A549 (cell line): ENCODE measurements at regions not wholly inside any gene's neighbourhood (a gene's known extent, or its start where the extent isn't known, plus 50 kb on each side); places are given as distances from the start of the nearest gene placed in this dataset.

Source experiments
- ATAC-seq, 2 experiments: fragments of 200-7000 bp in 1 of 2; fragments of >200 bp in 1 of 2; cut with Nextera tagmentation in 1 of 2; cut with Tn5 transposase in 1 of 2; 3 replicates each; pipeline versions ENCODE4 v1.8.0 to v1.9.1; 2018 to 2020; ENCODE audit warnings: mild to moderate bottlenecking in 1 of 2, moderate library complexity in 1 of 2
- CTCF ChIA-PET: fragments of 300-600 bp; sonication (Branson Sonifier 250); formaldehyde crosslinking; extraction: SDS; loops from one replicate; lab custom pipeline; 2021; ENCODE audit warnings: antibody characterized with exemption, inconsistent platforms; lab: Yijun Ruan, JAX
- POLR2A ChIA-PET: fragments of 350-600 bp; formaldehyde crosslinking; extraction: SDS; loops from one replicate; lab custom pipeline; 2021; ENCODE audit warnings: antibody characterized with exemption, inconsistent platforms; lab: Yijun Ruan, JAX
- DNase-seq, 2 experiments: peaks; one replicate each; pipeline versions ENCODE4 v3.0.0 to v3.0.0-alpha.2; 2011 to 2016; ENCODE audit warnings: low read depth in 1 of 2, low spot score in 1 of 2
- FAIRE-seq: peaks from 2 replicates; lab custom pipeline; 2011; peaks lifted over from hg19 to GRCh38; lab: Jason Lieb, UNC
- H3K27ac ChIP-seq, 2 experiments: fragments of >200 bp; sonication (Bioruptor Twin); formaldehyde crosslinking; 3 replicates each; pipeline ENCODE4 v1.5.1; 2016 to 2017
- H3K4me1 ChIP-seq: fragments of >200 bp; sonication (Bioruptor Twin); formaldehyde crosslinking; 3 replicates; pipeline ENCODE4 v1.6.1; 2016
- H3K4me2 ChIP-seq: fragments of >200 bp; sonication (Bioruptor Twin); formaldehyde crosslinking; 3 replicates; pipeline ENCODE4 v1.6.1; 2016
- H3K4me3 ChIP-seq: fragments of >200 bp; sonication (Bioruptor Twin); formaldehyde crosslinking; 3 replicates; pipeline ENCODE4 v1.5.1; 2016
- H3K9me3 ChIP-seq: fragments of >200 bp; sonication (Bioruptor Twin); formaldehyde crosslinking; 3 replicates; pipeline ENCODE4 v1.6.1; 2016
- BHLHE40 ChIP-seq: IDR thresholded peaks from 2 replicates; pipeline ENCODE4 v1.6.1; 2012; ENCODE audit warnings: low read depth, low read length, inconsistent platforms
- CBX2 ChIP-seq: fragments of 200-600 bp; sonication (generic); IDR thresholded peaks from 2 replicates; pipeline ENCODE4 v1.6.1; 2016; ENCODE audit warnings: low read depth, mild to moderate bottlenecking, borderline replicate concordance
- CEBPB ChIP-seq, 2 experiments: fragments of >200 bp in 1 of 2; sonication (Bioruptor Twin) in 1 of 2; formaldehyde crosslinking in 1 of 2; IDR thresholded peaks; 2 replicates each; pipeline ENCODE4 v1.6.1; 2012 to 2016
- EHMT2 ChIP-seq: fragments of 200-600 bp; sonication (generic); IDR thresholded peaks from 2 replicates; pipeline ENCODE4 v1.6.1; 2016; ENCODE audit warnings: antibody characterized with exemption, low read depth, mild to moderate bottlenecking, moderate library complexity
- EP300 ChIP-seq, 2 experiments: fragments of >200 bp; sonication (Bioruptor Twin); formaldehyde crosslinking; IDR thresholded peaks; 2 replicates in 1 of 2; 3 replicates in 1 of 2; pipeline ENCODE4 v1.6.1; 2016 to 2017
- FOSB ChIP-seq: fragments of 250-450 bp; sonication (Bioruptor Pico); IDR thresholded peaks from 2 replicates; pipeline ENCODE4 v1.5.0; 2020; ENCODE audit warnings: mild to moderate bottlenecking, moderate library complexity
- FOSL2 ChIP-seq, 2 experiments: fragments of 450-650 bp in 1 of 2; fragments of >200 bp in 1 of 2; sonication (Bioruptor Twin) in 1 of 2; formaldehyde crosslinking; IDR thresholded peaks; 2 replicates each; pipeline versions ENCODE4 v1.5.0 to v1.6.1; 2016 to 2020; ENCODE audit warnings: mild to moderate bottlenecking in 1 of 2, moderate library complexity in 1 of 2
- FOXS1 ChIP-seq: fragments of 250-450 bp; sonication (Bioruptor Pico); IDR thresholded peaks from 2 replicates; pipeline ENCODE4 v1.5.0; 2020; ENCODE audit warnings: mild to moderate bottlenecking, moderate library complexity
- GATA3 ChIP-seq: IDR thresholded peaks from 2 replicates; pipeline ENCODE4 v1.6.1; 2012; ENCODE audit warnings: borderline replicate concordance
- HOXB13 ChIP-seq: fragments of 250-450 bp; sonication (Bioruptor Pico); IDR thresholded peaks from 2 replicates; pipeline ENCODE4 v1.5.0; 2020; ENCODE audit warnings: low read depth, mild to moderate bottlenecking, moderate library complexity
- HOXB5 ChIP-seq: fragments of 250-450 bp; sonication (Bioruptor Pico); IDR thresholded peaks from 2 replicates; pipeline ENCODE4 v1.5.0; 2020; ENCODE audit warnings: mild to moderate bottlenecking, moderate library complexity
- JUN ChIP-seq, 2 experiments: fragments of >200 bp; sonication (Bioruptor Twin); formaldehyde crosslinking; IDR thresholded peaks; 2 replicates in 1 of 2; 3 replicates in 1 of 2; pipeline ENCODE4 v1.6.1; 2016 to 2017
- JUNB ChIP-seq: fragments of >200 bp; sonication (Bioruptor Twin); formaldehyde crosslinking; IDR thresholded peaks from 2 replicates; pipeline ENCODE4 v1.6.1; 2016
- KDM1A ChIP-seq: fragments of 200-600 bp; sonication (generic); IDR thresholded peaks from 2 replicates; pipeline ENCODE4 v1.6.1; 2016; ENCODE audit warnings: low read depth, mild to moderate bottlenecking
- MAZ ChIP-seq: fragments of 150-350 bp; IDR thresholded peaks from 2 replicates; pipeline ENCODE4 v1.6.1; 2014; ENCODE audit warnings: antibody characterized with exemption, low read depth, low read length, borderline replicate concordance
- MYC ChIP-seq: IDR thresholded peaks from 2 replicates; pipeline ENCODE4 v1.6.1; 2012; ENCODE audit warnings: mild to moderate bottlenecking, inconsistent platforms, low read length, improper control_type of control experiment, borderline replicate concordance
- NR3C1 ChIP-seq: fragments of >200 bp; sonication (Bioruptor Twin); formaldehyde crosslinking; IDR thresholded peaks from 3 replicates; pipeline ENCODE4 v1.6.1; 2017
- PHF8 ChIP-seq: fragments of 200-600 bp; sonication (generic); IDR thresholded peaks from 2 replicates; pipeline ENCODE4 v1.6.1; 2016; ENCODE audit warnings: low read depth, mild to moderate bottlenecking, antibody characterized with exemption, moderate library complexity, borderline replicate concordance
- POLR2A ChIP-seq: IDR thresholded peaks from 2 replicates; pipeline ENCODE4 v1.6.1; 2012; ENCODE audit warnings: mild to moderate bottlenecking, low read length
- RAD21 ChIP-seq, 2 experiments: fragments of >200 bp in 1 of 2; sonication (Bioruptor Twin) in 1 of 2; formaldehyde crosslinking in 1 of 2; IDR thresholded peaks in 1 of 2; conservative IDR thresholded peaks in 1 of 2; 2 replicates in 1 of 2; 3 replicates in 1 of 2; pipeline ENCODE4 v1.6.1; 2012 to 2018; ENCODE audit warnings: inconsistent platforms in 1 of 2
- RARB ChIP-seq: fragments of 250-450 bp; sonication (Bioruptor Pico); IDR thresholded peaks from 2 replicates; pipeline ENCODE4 v1.8.0; 2021; ENCODE audit warnings: mild to moderate bottlenecking, moderate library complexity
- RCOR1 ChIP-seq: fragments of 150-350 bp; IDR thresholded peaks from 2 replicates; pipeline ENCODE4 v1.6.1; 2014; ENCODE audit warnings: antibody characterized with exemption, low read length, low read depth
- RFX5 ChIP-seq: fragments of 450-650 bp; IDR thresholded peaks from 2 replicates; pipeline ENCODE4 v1.7.1; 2014; ENCODE audit warnings: antibody characterized with exemption, mild to moderate bottlenecking, moderate library complexity
- RNF2 ChIP-seq: fragments of 200-600 bp; sonication (generic); IDR thresholded peaks from 2 replicates; pipeline ENCODE4 v1.6.1; 2016; ENCODE audit warnings: low read depth, mild to moderate bottlenecking, antibody characterized with exemption, moderate library complexity, borderline replicate concordance
- SMC3 ChIP-seq: fragments of >200 bp; sonication (Bioruptor Twin); formaldehyde crosslinking; IDR thresholded peaks from 3 replicates; pipeline ENCODE4 v1.6.1; 2018; ENCODE audit warnings: inconsistent platforms
- TFCP2L1 ChIP-seq: fragments of 250-450 bp; sonication (Bioruptor Pico); IDR thresholded peaks from 2 replicates; pipeline ENCODE4 v1.5.0; 2021; ENCODE audit warnings: mild to moderate bottlenecking
- TP53 ChIP-seq: fragments of 250-450 bp; sonication (Bioruptor Pico); IDR thresholded peaks from 2 replicates; pipeline ENCODE4 v1.5.0; 2021; ENCODE audit warnings: mild to moderate bottlenecking, moderate library complexity
- ZC3H11A ChIP-seq: fragments of 450-650 bp; IDR thresholded peaks from 2 replicates; pipeline ENCODE4 v1.6.1; 2014; ENCODE audit warnings: antibody characterized with exemption, mild to moderate bottlenecking
- ZFP36 ChIP-seq: fragments of 450-650 bp; IDR thresholded peaks from 2 replicates; pipeline ENCODE4 v1.6.1; 2014; ENCODE audit warnings: borderline replicate concordance; ENCODE audit not compliant: partially characterized antibody
- ZNF302 ChIP-seq: fragments of 250-450 bp; sonication (Bioruptor Pico); IDR thresholded peaks from 2 replicates; pipeline ENCODE4 v1.9.0; 2021; ENCODE audit warnings: inconsistent platforms, mild to moderate bottlenecking, moderate library complexity
- WGBS: methylation state at CpG from one replicate; pipeline ENCODE4 v1.1.6; 2017; ENCODE audit errors: missing lambda C conversion rate; 5-methylcytosine and 5-hydroxymethylcytosine counted together
- TF ChIP-seq, protein P1 (sequence below): fragments of >200 bp; sonication (Bioruptor Twin); formaldehyde crosslinking; IDR thresholded peaks from 2 replicates; pipeline ENCODE4 v1.6.1; 2016
- TF ChIP-seq, protein P2 (sequence below): fragments of 250-450 bp; sonication (Bioruptor Pico); IDR thresholded peaks from 2 replicates; pipeline ENCODE4 v1.5.0; 2021; ENCODE audit warnings: mild to moderate bottlenecking, moderate library complexity, borderline replicate concordance
- TF ChIP-seq, protein P3 (sequence below): IDR thresholded peaks from 2 replicates; pipeline ENCODE4 v1.6.1; 2012; ENCODE audit warnings: low read depth, borderline replicate concordance
- TF ChIP-seq, protein P4 (sequence below): fragments of 150-350 bp; IDR thresholded peaks from 2 replicates; pipeline ENCODE4 v1.6.1; 2014; ENCODE audit warnings: low read depth, mild to moderate bottlenecking, low read length
- TF ChIP-seq, protein P5 (sequence below): fragments of >200 bp; sonication (Bioruptor Twin); formaldehyde crosslinking; IDR thresholded peaks from 3 replicates; pipeline ENCODE4 v1.6.1; 2016
- TF ChIP-seq, protein P6 (sequence below): fragments of 450-650 bp; IDR thresholded peaks from 2 replicates; pipeline ENCODE4 v1.6.1; 2014; ENCODE audit warnings: antibody characterized with exemption

DNA sequence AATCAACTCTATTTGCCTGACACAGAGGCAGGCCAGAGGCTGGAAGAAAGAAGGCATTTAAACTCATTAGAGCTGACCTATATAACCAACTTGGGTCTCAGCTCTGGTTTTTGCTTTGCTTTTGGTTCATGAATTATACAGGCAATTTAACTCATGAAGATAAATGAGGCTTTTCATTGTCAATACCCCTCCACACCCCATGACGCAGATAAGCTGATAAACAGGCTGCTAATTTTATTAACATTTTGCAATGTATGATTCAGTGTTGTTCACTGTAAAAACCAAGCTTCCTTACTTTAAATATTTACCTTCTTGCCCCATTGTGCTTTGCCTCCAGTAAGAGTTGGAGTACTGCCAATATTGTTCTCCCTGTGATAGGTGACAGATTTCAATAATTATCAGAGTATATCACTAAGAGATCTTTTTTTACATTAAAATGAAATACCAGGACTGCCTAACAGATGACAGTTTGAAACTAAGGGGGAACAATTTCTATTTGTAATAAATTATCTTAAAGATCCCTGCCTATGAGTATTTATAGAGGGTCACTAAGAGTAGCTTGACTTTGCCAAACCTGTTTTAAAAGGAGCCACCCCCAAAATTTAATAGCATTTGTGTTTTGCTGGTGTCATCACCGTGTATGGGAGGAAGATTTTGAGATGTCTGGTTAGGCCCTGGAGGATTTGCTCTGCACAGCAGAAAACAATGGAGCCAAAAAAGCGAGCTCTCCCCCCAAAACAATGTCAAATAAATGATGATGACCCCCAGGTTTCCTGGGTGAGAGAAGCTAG, 472.7 kb upstream of the NBEA start:
- WGBS = 27% methylated on average over 3 of the region's 3 CpGs
- H3K9me3 ChIP-seq = no peaks in the 10 kb centered on the region
- ATAC-seq (peak in 1 of 2 experiments; percentile 77; a peak in 3 of 6 replicates), FAIRE-seq (no peak), DNase-seq (peak in 1 of 2 experiments; percentile 73)
- H3K4me3 ChIP-seq = no peak overlapping the region
- CTCF ChIA-PET = no interaction called here
- H3K27ac ChIP-seq = peak overlapping the region; percentile 75 to 83
- H3K4me1 ChIP-seq = peaks cover 28% of the 10 kb centered on the region
- H3K4me2 ChIP-seq = peak overlapping the region; percentile 61
- POLR2A ChIA-PET = interaction anchor here (1.1 kb wide), 1 partner anchor 313 kb away, joined by 3 read pairs; no protein-coding TSS in a partner anchor
- TF ChIP-seq RARB (CRISPR knock-in tag) = no peak
- peak; percentile 17 to 61; a peak in 4 of 5 replicates for TF ChIP-seq RAD21 (conservative IDR thresholded peaks at IDR 0.05 in 1 of 2, IDR thresholded peaks at IDR 0.05 in 1 of 2)
- no peak for TF ChIP-seq ZFP36
- TF ChIP-seq NR3C1 = no peak
- no peak for TF ChIP-seq KDM1A
- TF ChIP-seq TP53 (CRISPR knock-in tag) = no peak
- peak; percentile 69 for TF ChIP-seq FOSL2 (IDR thresholded peaks at IDR 0.05)
- TF ChIP-seq FOSL2 (CRISPR knock-in tag; IDR thresholded peaks at IDR 0.05) = peak; percentile 91
- TF ChIP-seq TFCP2L1 (CRISPR knock-in tag) = no peak
- TF ChIP-seq, protein P1, sequence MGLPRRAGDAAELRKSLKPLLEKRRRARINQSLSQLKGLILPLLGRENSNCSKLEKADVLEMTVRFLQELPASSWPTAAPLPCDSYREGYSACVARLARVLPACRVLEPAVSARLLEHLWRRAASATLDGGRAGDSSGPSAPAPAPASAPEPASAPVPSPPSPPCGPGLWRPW = 0 out of 2 replicates have a peak, but pooled peaks have one; percentile 60
- TF ChIP-seq, protein P2, sequence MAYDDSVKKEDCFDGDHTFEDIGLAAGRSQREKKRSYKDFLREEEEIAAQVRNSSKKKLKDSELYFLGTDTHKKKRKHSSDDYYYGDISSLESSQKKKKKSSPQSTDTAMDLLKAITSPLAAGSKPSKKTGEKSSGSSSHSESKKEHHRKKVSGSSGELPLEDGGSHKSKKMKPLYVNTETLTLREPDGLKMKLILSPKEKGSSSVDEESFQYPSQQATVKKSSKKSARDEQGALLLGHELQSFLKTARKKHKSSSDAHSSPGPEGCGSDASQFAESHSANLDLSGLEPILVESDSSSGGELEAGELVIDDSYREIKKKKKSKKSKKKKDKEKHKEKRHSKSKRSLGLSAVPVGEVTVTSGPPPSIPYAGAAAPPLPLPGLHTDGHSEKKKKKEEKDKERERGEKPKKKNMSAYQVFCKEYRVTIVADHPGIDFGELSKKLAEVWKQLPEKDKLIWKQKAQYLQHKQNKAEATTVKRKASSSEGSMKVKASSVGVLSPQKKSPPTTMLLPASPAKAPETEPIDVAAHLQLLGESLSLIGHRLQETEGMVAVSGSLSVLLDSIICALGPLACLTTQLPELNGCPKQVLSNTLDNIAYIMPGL (CRISPR knock-in tag) = no peak
- peak; percentile 73 to 92 for TF ChIP-seq CEBPB (IDR thresholded peaks at IDR 0.05)
- TF ChIP-seq ZC3H11A = no peak
- no peak for TF ChIP-seq CBX2
- no peak for TF ChIP-seq MYC
- no peak for TF ChIP-seq PHF8
- TF ChIP-seq POLR2A = no peak
- peak; percentile 84 to 89; a peak in 3 of 5 replicates for TF ChIP-seq EP300 (IDR thresholded peaks at IDR 0.05)
- no peak for TF ChIP-seq FOSB (CRISPR knock-in tag)
- no peak for TF ChIP-seq EHMT2
- TF ChIP-seq, protein P3, sequence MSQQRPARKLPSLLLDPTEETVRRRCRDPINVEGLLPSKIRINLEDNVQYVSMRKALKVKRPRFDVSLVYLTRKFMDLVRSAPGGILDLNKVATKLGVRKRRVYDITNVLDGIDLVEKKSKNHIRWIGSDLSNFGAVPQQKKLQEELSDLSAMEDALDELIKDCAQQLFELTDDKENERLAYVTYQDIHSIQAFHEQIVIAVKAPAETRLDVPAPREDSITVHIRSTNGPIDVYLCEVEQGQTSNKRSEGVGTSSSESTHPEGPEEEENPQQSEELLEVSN = no peak
- TF ChIP-seq, protein P4, sequence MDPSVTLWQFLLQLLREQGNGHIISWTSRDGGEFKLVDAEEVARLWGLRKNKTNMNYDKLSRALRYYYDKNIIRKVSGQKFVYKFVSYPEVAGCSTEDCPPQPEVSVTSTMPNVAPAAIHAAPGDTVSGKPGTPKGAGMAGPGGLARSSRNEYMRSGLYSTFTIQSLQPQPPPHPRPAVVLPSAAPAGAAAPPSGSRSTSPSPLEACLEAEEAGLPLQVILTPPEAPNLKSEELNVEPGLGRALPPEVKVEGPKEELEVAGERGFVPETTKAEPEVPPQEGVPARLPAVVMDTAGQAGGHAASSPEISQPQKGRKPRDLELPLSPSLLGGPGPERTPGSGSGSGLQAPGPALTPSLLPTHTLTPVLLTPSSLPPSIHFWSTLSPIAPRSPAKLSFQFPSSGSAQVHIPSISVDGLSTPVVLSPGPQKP = no peak
- TF ChIP-seq SMC3 = peak; percentile 35; the same call in 2 of the 3 replicates
- TF ChIP-seq HOXB13 (CRISPR knock-in tag) = no peak
- peak in 1 of 2 experiments; percentile 64; a peak in 4 of 5 replicates for TF ChIP-seq JUN (IDR thresholded peaks at IDR 0.05)
- TF ChIP-seq, protein P5, sequence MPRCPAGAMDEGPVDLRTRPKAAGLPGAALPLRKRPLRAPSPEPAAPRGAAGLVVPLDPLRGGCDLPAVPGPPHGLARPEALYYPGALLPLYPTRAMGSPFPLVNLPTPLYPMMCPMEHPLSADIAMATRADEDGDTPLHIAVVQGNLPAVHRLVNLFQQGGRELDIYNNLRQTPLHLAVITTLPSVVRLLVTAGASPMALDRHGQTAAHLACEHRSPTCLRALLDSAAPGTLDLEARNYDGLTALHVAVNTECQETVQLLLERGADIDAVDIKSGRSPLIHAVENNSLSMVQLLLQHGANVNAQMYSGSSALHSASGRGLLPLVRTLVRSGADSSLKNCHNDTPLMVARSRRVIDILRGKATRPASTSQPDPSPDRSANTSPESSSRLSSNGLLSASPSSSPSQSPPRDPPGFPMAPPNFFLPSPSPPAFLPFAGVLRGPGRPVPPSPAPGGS = peak; percentile 84
- TF ChIP-seq RFX5 = no peak
- no peak for TF ChIP-seq MAZ
- no peak for TF ChIP-seq RCOR1
- TF ChIP-seq RNF2 = no peak
- peak; percentile 83 for TF ChIP-seq HOXB5 (CRISPR knock-in tag)
- TF ChIP-seq BHLHE40 = no peak
- TF ChIP-seq ZNF302 (CRISPR knock-in tag) = no peak
- TF ChIP-seq FOXS1 (CRISPR knock-in tag) = 0 out of 2 replicates have a peak, but pooled peaks have one; percentile 62
- peak; percentile 95 for TF ChIP-seq GATA3
- TF ChIP-seq, protein P6, sequence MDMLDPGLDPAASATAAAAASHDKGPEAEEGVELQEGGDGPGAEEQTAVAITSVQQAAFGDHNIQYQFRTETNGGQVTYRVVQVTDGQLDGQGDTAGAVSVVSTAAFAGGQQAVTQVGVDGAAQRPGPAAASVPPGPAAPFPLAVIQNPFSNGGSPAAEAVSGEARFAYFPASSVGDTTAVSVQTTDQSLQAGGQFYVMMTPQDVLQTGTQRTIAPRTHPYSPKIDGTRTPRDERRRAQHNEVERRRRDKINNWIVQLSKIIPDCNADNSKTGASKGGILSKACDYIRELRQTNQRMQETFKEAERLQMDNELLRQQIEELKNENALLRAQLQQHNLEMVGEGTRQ = no peak
- peak; percentile 85 for TF ChIP-seq JUNB
